Esophagus muscularis mucosa (tissue), 4 donors: ENCODE measurements at regions not wholly inside any gene's neighbourhood (a gene's known extent, or its start where the extent isn't known, plus 50 kb on each side); places are given as distances from the start of the nearest gene placed in this dataset.

Source experiments
- DNase-seq: peaks from one replicate; pipeline ENCODE4 v3.0.0-alpha.2; 2017; ENCODE audit errors: extremely low spot score
- H3K27ac ChIP-seq, 4 donors: fragments of 200-600 bp; sonication (generic); replicated peaks in 1 of 4; 1 replicate in 3 of 4; 2 replicates in 1 of 4; pipeline ENCODE4 v1.5.1; 2016 to 2019; ENCODE audit warnings: mild to moderate bottlenecking in 1 of 4
- H3K27me3 ChIP-seq, 4 donors: fragments of 200-600 bp; sonication (generic); one replicate each; pipeline versions ENCODE4 v1.5.1 to v1.6.0; 2016 to 2019
- H3K36me3 ChIP-seq, 4 donors: fragments of 200-600 bp; sonication (generic); one replicate each; pipeline ENCODE4 v1.5.1; 2016 to 2019
- H3K4me1 ChIP-seq, 4 donors: fragments of 200-600 bp; sonication (generic); one replicate each; pipeline ENCODE4 v1.5.1; 2016 to 2019
- H3K4me3 ChIP-seq, 4 donors: fragments of 200-600 bp; sonication (generic); 1 replicate in 2 of 4; 2 replicates in 2 of 4; pipeline ENCODE4 v1.5.1; 2016 to 2019; ENCODE audit warnings: mild to moderate bottlenecking in 4 of 4, moderate library complexity in 1 of 4
- H3K9me3 ChIP-seq, 4 donors: fragments of 200-600 bp; sonication (generic); 1 replicate in 3 of 4; 2 replicates in 1 of 4; pipeline ENCODE4 v1.5.1; 2016 to 2019
- EP300 ChIP-seq: sonication (generic); formaldehyde crosslinking; IDR thresholded peaks from one replicate; pipeline ENCODE4 v1.6.1; 2017; ENCODE audit warnings: antibody characterized with exemption
- POLR2A ChIP-seq: fragments of 450-650 bp; IDR thresholded peaks from one replicate; pipeline ENCODE4 v1.6.1; 2017; ENCODE audit warnings: antibody characterized with exemption, moderate library complexity, mild to moderate bottlenecking, low read depth
- POLR2AphosphoS5 ChIP-seq, 2 donors: sonication (generic); formaldehyde crosslinking; IDR thresholded peaks; one replicate each; pipeline ENCODE4 v1.6.1; 2017; ENCODE audit warnings: antibody characterized with exemption in 2 of 2
- WGBS: methylation state at CpG from one replicate; pipeline ENCODE4 v1.1.5; 2018; 5-methylcytosine and 5-hydroxymethylcytosine counted together
- intact Hi-C: fragments of 100-400 bp; cut with DNase I; formaldehyde crosslinking; loops from one replicate; pipeline ENCODE4 v1.15.1; 2023
- TF ChIP-seq, protein P1 (sequence below), 3 experiments: fragments of 200-600 bp in 2 of 3; fragments of 450-650 bp in 1 of 3; sonication (generic) in 2 of 3; IDR thresholded peaks; one replicate each; pipeline ENCODE4 v1.5.1; 2017 to 2019; ENCODE audit warnings: antibody characterized with exemption in 3 of 3, mild to moderate bottlenecking in 2 of 3, moderate library complexity in 1 of 3

DNA sequence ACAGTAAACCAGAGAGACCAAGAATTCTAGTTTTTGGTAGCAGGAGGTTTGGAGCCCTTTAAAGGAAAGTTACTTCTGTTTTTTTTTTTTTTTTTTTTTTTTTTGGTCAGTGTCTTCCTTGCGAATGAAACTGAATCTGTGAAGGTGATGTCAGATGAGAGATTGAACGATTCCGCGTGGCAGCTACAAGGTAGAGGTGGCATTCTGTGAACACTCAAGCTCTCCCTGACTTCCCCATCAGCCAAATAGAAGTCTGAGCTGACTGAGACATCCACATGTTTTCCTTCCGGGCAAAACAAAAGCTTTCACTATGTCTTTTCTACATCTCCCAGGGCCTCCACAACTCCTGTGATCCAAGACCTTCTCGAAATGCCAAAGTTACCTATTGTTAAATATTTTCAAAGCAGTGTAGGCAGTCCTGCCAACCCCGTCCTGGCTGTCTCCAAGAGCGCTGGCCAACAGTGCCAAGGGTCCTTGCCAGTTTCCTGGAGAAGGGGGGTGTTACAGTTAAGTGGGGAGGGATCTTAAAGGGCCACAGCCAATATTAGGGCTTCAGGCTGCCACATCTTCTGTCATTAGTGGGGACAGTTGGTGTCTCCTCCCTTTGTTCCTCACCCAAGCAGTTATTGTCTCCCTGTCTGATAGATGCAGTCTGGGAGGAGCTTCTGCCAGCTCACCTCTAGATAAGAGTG, 102.9 kb upstream of the SLC34A2 start:
- H3K27me3 ChIP-seq = no peaks in the 10 kb centered on the region
- TF ChIP-seq, protein P1, sequence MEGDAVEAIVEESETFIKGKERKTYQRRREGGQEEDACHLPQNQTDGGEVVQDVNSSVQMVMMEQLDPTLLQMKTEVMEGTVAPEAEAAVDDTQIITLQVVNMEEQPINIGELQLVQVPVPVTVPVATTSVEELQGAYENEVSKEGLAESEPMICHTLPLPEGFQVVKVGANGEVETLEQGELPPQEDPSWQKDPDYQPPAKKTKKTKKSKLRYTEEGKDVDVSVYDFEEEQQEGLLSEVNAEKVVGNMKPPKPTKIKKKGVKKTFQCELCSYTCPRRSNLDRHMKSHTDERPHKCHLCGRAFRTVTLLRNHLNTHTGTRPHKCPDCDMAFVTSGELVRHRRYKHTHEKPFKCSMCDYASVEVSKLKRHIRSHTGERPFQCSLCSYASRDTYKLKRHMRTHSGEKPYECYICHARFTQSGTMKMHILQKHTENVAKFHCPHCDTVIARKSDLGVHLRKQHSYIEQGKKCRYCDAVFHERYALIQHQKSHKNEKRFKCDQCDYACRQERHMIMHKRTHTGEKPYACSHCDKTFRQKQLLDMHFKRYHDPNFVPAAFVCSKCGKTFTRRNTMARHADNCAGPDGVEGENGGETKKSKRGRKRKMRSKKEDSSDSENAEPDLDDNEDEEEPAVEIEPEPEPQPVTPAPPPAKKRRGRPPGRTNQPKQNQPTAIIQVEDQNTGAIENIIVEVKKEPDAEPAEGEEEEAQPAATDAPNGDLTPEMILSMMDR (IDR thresholded peaks at IDR 0.05) = no peak
- TF ChIP-seq EP300 = no peak
- no peak for TF ChIP-seq POLR2A
- TF ChIP-seq POLR2AphosphoS5 (IDR thresholded peaks at IDR 0.05) = no peak
- H3K27ac ChIP-seq = no peak overlapping the region
- peaks cover 0 to 6% (median 4%) of the 10 kb centered on the region in 4 donors for H3K4me1 ChIP-seq
- intact Hi-C loops = no loop called here
- WGBS = 48% methylated on average over 8 of the region's 8 CpGs
- no peaks in the 10 kb centered on the region for H3K36me3 ChIP-seq
- H3K9me3 ChIP-seq = no peaks in the 10 kb centered on the region
- no peak for DNase-seq
- H3K4me3 ChIP-seq = peak overlapping the region; percentile 11 to 36 (median 20)

DNA sequence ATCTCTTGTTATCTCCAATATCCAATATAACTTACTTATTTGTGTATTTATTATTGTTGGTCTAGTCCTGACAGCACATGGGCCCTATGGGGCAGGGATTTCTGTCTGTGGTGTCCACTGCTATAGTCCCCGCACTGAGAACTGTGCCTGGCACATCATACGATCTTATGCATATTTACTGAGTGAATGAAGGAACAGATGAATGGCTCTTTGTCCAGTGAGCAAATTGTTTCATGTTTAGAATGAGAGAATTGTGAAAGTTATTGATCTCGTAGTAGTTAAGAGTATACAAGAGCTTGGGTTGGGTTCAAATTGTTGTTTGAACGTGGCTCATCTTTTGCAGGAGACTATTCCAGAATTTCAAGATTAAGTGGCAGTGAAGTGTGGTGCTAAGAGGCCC, 96.1 kb upstream of the SLC34A2 start:
- Histone ChIP-seq H3K36me3 (no peaks in the 10 kb centered on the region), H3K27me3 (peaks cover 0 to 3% (median 0%) of the 10 kb centered on the region in 4 donors), H3K4me3 (no peak overlapping the region), H3K9me3 (no peaks in the 10 kb centered on the region), H3K4me1 (no peaks in the 10 kb centered on the region), H3K27ac (no peak overlapping the region)
- DNase-seq = no peak
- intact Hi-C loops = no loop called here
- WGBS = 79% methylated on average over 4 of the region's 4 CpGs
- TF ChIP-seq POLR2AphosphoS5 (IDR thresholded peaks at IDR 0.05) (no peak), POLR2A (no peak), EP300 (no peak)
- TF ChIP-seq, protein P1 (IDR thresholded peaks at IDR 0.05) = no peak

DNA sequence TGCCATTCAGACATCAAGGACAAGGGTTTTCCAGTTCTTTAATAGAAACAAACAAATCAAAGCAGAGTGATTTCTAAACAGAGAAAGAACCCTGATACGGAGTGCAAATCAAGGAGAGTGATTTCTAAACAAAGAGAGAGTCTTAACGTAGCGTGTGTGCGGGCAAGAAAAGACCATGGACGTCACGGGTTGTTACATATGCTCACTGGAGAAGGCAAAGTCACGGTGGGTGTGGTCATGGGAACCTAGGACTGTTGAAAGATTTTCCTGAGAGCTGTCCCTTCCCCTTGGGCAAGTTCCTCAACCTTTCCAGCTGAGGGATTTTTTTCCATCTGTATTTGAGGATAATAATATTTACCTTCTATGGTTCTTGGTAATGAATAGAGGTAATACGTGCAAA, 95.0 kb upstream of the SLC34A2 start:
- Histone ChIP-seq H3K4me1 (no peaks in the 10 kb centered on the region), H3K27me3 (peaks cover 0 to 10% (median 0%) of the 10 kb centered on the region in 4 donors), H3K27ac (no peak overlapping the region), H3K36me3 (no peaks in the 10 kb centered on the region), H3K4me3 (no peak overlapping the region), H3K9me3 (no peaks in the 10 kb centered on the region)
- TF ChIP-seq, protein P1 (IDR thresholded peaks at IDR 0.05) = no peak
- TF ChIP-seq POLR2A (no peak), EP300 (no peak), POLR2AphosphoS5 (IDR thresholded peaks at IDR 0.05) (no peak)
- 58% methylated on average over 8 of the region's 8 CpGs for WGBS
- no peak for DNase-seq
- intact Hi-C loops = no loop called here

DNA sequence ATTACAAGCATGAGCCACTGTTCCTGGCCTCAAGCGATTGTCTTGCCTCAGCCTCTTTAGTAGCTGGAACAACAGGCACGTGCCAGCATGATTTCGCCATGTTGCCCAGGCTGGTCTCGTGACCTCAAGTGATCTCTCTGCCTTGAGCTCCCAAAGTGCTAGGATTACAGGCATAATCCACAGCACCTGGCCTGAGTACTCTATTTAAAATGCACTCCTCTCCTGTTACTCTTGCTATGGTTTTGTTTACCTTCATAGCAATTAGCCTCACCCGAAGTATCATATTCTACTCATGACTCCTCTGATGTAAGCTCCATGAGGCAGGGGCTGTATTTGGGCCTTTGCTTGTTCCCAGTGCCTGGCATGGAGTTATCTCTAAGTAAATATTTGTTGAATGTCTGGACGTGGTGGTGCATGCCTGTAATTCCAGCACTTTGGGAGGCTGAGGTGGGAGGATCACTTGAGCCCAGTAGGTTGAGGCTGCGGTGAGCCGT, 92.5 kb upstream of the SLC34A2 start:
- intact Hi-C loops = no loop called here
- Histone ChIP-seq H3K36me3 (no peaks in the 10 kb centered on the region), H3K9me3 (no peaks in the 10 kb centered on the region), H3K27ac (no peak overlapping the region), H3K4me3 (no peak overlapping the region), H3K27me3 (peaks cover 0 to 10% (median 0%) of the 10 kb centered on the region in 4 donors), H3K4me1 (no peaks in the 10 kb centered on the region)
- WGBS = 74% methylated on average over 8 of the region's 8 CpGs
- no peak for TF ChIP-seq EP300
- TF ChIP-seq POLR2A = no peak
- TF ChIP-seq POLR2AphosphoS5 (IDR thresholded peaks at IDR 0.05) = no peak
- TF ChIP-seq, protein P1 (IDR thresholded peaks at IDR 0.05) = no peak
- DNase-seq = no peak
